ENCODE measurements at regions not wholly inside any gene's neighbourhood (a gene's known extent, or its start where the extent isn't known, plus 50 kb on each side); places are given as distances from the start of the nearest gene placed in this dataset.

GRCh38 chr6:94456266-94456665, 1036.9 kb upstream of the EPHA7 start:
- ChIA-PET RAD21 (ENCODE audit: low non-redundant PET in 1 of 2, low total read pairs in 2 of 2, uncharacterized antibody in 2 of 2, unreplicated experiment in 2 of 2) (no interaction called here), POLR2A (no interaction called here), CTCF (no interaction called here)
- Histone ChIP-seq H3K36me3 (ENCODE audit: control insufficient read depth in 1 of 2, insufficient read depth in 2 of 2, low read length in 2 of 2) (no peaks in the 10 kb centered on the region), H3K4me3 (replicated peaks in 1 of 2; ENCODE audit: low read depth in 1 of 2, low read length in 2 of 2) (no peak overlapping the region), H3K27me3 (ENCODE audit: insufficient read depth, low read length) (no peaks in the 10 kb centered on the region), H3K9me2 (ENCODE audit: insufficient read depth) (no peaks in the 10 kb centered on the region), H2AFZ (ENCODE audit: low read depth, low read length, poor library complexity, severe bottlenecking) (no peak overlapping the region), H3K79me2 (ENCODE audit: insufficient read depth, low read length) (no peaks in the 10 kb centered on the region), H3K4me2 (ENCODE audit: low read length) (no peak overlapping the region), H4K20me1 (ENCODE audit: insufficient read depth) (no peaks in the 10 kb centered on the region), H3K27ac (ENCODE audit: low read depth, low read length) (no peak overlapping the region), H3K4me1 (ENCODE audit: control insufficient read depth in 1 of 2, insufficient read depth in 2 of 2, low read length in 2 of 2) (no peaks in the 10 kb centered on the region), H3K9ac (ENCODE audit: low read length) (no peak overlapping the region), H3K9me3 (ENCODE audit: control insufficient read depth in 1 of 2, insufficient read depth in 1 of 2, low read depth in 1 of 2, low read length in 2 of 2) (peaks cover 0 to 3% of the 10 kb centered on the region in 2 experiments; a peak in 2 of 4 replicates)
- BruUV-seq (replicated peaks), result no TSS peak
- DNase-seq (ENCODE audit: low read depth, low spot score), result no peak
- intact Hi-C loops (cut with micrococcal nuclease), result no loop called here
- no peak for ATAC-seq
- no peak for TF ChIP-seq EGR1 (IDR thresholded peaks at IDR 0.05; ENCODE audit: low read depth)
- TF ChIP-seq FOSL1 (IDR thresholded peaks at IDR 0.05; ENCODE audit: low read depth), result no peak
- no peak for TF ChIP-seq YY1 (IDR thresholded peaks at IDR 0.05; ENCODE audit: extremely low read depth, insufficient replicate concordance, low read depth, low read length)
- no peak for TF ChIP-seq CEBPB (IDR thresholded peaks at IDR 0.05; ENCODE audit: low read depth)
- TF ChIP-seq JUND (IDR thresholded peaks at IDR 0.05), result no peak
- TF ChIP-seq ZFX (IDR thresholded peaks at IDR 0.05), result no peak
- no peak for TF ChIP-seq SP1 (IDR thresholded peaks at IDR 0.05; ENCODE audit: low read depth)
- no peak for TF ChIP-seq POLR2AphosphoS5 (IDR thresholded peaks at IDR 0.05; ENCODE audit: low read depth, low read length)
- no peak for TF ChIP-seq CTCF (IDR thresholded peaks at IDR 0.05 in 2 of 3, conservative IDR thresholded peaks at IDR 0.05 in 1 of 3; ENCODE audit: borderline replicate concordance in 1 of 3, insufficient read depth in 1 of 3, low read depth in 2 of 3, low read length in 2 of 3)
- no peak for TF ChIP-seq ZNF274 (IDR thresholded peaks at IDR 0.05; ENCODE audit: low read depth, low read length)

DNA sequence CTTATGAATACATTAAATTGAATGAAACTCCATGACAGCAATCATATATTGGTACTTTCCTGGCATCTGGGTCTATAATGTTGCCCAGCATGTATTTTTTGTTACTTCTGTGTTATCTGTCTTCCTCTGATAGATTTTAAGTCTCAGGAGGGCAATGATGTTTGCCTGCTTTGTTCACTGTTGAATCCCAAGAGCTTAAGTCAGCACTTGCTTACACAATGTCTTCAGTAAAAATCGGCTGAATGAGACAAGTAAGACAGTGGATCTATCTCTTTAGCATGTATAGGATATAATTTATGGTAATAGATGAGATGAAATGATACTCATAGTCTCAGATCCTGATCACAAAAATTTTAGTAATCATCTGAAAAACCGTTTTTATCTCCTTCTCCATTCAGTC, 1034.9 kb upstream of the EPHA7 start:
- no peak overlapping the region for H3K4me3 ChIP-seq (replicated peaks in 1 of 2; ENCODE audit: low read depth in 1 of 2, low read length in 2 of 2)
- no peaks in the 10 kb centered on the region for H3K4me1 ChIP-seq (ENCODE audit: control insufficient read depth in 1 of 2, insufficient read depth in 2 of 2, low read length in 2 of 2)
- H3K9me2 ChIP-seq (ENCODE audit: insufficient read depth), result no peaks in the 10 kb centered on the region
- ChIA-PET CTCF (no interaction called here), RAD21 (ENCODE audit: low non-redundant PET in 1 of 2, low total read pairs in 2 of 2, uncharacterized antibody in 2 of 2, unreplicated experiment in 2 of 2) (no interaction called here), POLR2A (no interaction called here)
- no peak overlapping the region for H3K4me2 ChIP-seq (ENCODE audit: low read length)
- no peaks in the 10 kb centered on the region for H4K20me1 ChIP-seq (ENCODE audit: insufficient read depth)
- no TSS peak for BruUV-seq (replicated peaks)
- DNase-seq (ENCODE audit: low read depth, low spot score) (no peak), ATAC-seq (no peak)
- no peak for TF ChIP-seq EZH2phosphoT487 (IDR thresholded peaks at IDR 0.05; ENCODE audit: borderline replicate concordance)
- TF ChIP-seq, protein P1, sequence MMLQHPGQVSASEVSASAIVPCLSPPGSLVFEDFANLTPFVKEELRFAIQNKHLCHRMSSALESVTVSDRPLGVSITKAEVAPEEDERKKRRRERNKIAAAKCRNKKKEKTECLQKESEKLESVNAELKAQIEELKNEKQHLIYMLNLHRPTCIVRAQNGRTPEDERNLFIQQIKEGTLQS (IDR thresholded peaks at IDR 0.05), result no peak
- TF ChIP-seq YY1 (IDR thresholded peaks at IDR 0.05; ENCODE audit: extremely low read depth, insufficient replicate concordance, low read depth, low read length), result no peak
- no peak for TF ChIP-seq FOSL1 (IDR thresholded peaks at IDR 0.05; ENCODE audit: low read depth)
- TF ChIP-seq REST (IDR thresholded peaks at IDR 0.05; ENCODE audit: low read depth), result no peak
- TF ChIP-seq TCF7L2 (IDR thresholded peaks at IDR 0.05; ENCODE audit: borderline replicate concordance, extremely low read depth, insufficient read depth, insufficient read length), result no peak
- no peak for TF ChIP-seq ELF1 (IDR thresholded peaks at IDR 0.05; ENCODE audit: borderline replicate concordance, low read depth)
- no peak for TF ChIP-seq JUND (IDR thresholded peaks at IDR 0.05)
- TF ChIP-seq EGR1 (IDR thresholded peaks at IDR 0.05; ENCODE audit: low read depth), result no peak
- TF ChIP-seq EZH2 (IDR thresholded peaks at IDR 0.05), result no peak
- no peak overlapping the region for H2AFZ ChIP-seq (ENCODE audit: low read depth, low read length, poor library complexity, severe bottlenecking)
- intact Hi-C loops (cut with micrococcal nuclease), result no loop called here
- H3K9me3 ChIP-seq (ENCODE audit: control insufficient read depth in 1 of 2, insufficient read depth in 1 of 2, low read depth in 1 of 2, low read length in 2 of 2), result peaks cover 0 to 3% of the 10 kb centered on the region in 2 experiments; a peak in 1 of 4 replicates
- H3K9ac ChIP-seq (ENCODE audit: low read length), result no peak overlapping the region
- no peak overlapping the region for H3K27ac ChIP-seq (ENCODE audit: low read depth, low read length)
- H3K36me3 ChIP-seq (ENCODE audit: control insufficient read depth in 1 of 2, insufficient read depth in 2 of 2, low read length in 2 of 2), result no peaks in the 10 kb centered on the region
- no peaks in the 10 kb centered on the region for H3K27me3 ChIP-seq (ENCODE audit: insufficient read depth, low read length)
- no peaks in the 10 kb centered on the region for H3K79me2 ChIP-seq (ENCODE audit: insufficient read depth, low read length)

Data from HCT116 (cell line).